SH-SY5Y (cell line): ENCODE measurements at regions not wholly inside any gene's neighbourhood (a gene's known extent, or its start where the extent isn't known, plus 50 kb on each side); places are given as distances from the start of the nearest gene placed in this dataset.

ENCODE experiments used
- GATA2 ChIP-seq: IDR thresholded peaks from 2 replicates; pipeline ENCODE4 v1.6.1; 2011; ENCODE audit warnings: mild to moderate bottlenecking, low read depth, low read length
- GATA3 ChIP-seq: IDR thresholded peaks from 2 replicates; pipeline ENCODE4 v1.6.1; 2011; ENCODE audit warnings: low read depth, mild to moderate bottlenecking, low read length, moderate library complexity

GRCh38 chr6:71114986-71115385 is 158.1 kb upstream of the B3GAT2 start:
- TF ChIP-seq GATA2, result no peak
- no peak for TF ChIP-seq GATA3
